ENCODE measurements at regions not wholly inside any gene's neighbourhood (a gene's known extent, or its start where the extent isn't known, plus 50 kb on each side); places are given as distances from the start of the nearest gene placed in this dataset.

DNA sequence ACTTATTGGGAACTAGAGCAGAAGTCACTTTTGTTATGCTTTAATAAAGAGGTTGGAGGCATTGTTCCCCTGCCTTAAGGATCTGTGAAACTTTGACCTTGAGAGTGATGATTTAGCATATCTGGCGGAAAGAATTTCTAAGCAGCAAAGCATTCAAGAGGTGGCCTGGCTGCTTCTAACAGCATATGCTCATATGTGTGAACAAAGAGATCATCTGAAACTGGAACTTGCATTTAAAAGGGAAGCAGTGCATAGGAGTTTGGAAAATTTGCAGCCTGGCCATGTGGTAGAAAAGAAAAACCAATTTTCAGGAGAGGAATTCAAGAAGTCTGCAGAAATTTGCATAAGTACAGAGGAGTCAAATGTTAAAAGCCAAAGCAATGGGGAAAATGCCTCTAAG lies 56.4 kb upstream of the GOLIM4 start:
- TF ChIP-seq POLR2A (IDR thresholded peaks at IDR 0.05) (no peak), CTCF (IDR thresholded peaks at IDR 0.05) (no peak)
- intact Hi-C loops (cut with DNase I; ENCODE audit: low total_unique reads): no loop called here
- no peak for DNase-seq (ENCODE audit: low spot score in 2 of 2)
- WGBS, 2 donors: 100% methylated on average over 1 of the region's 1 CpG
- no peak overlapping the region for H3K4me3 ChIP-seq (ENCODE audit: low read depth, poor library complexity, severe bottlenecking)

MicroRNAs encoded in the stretch of these regions (microRNA counts, 767-probe panel; counts per million panel counts)
- microRNA hsa-miR-551b-3p: 0 to 358 counts per million in 2 donors

Small RNA genes lying in the stretch of these regions (microRNA-seq; reads per million reads assigned to microRNA genes)
- 0 reads per million in 2 donors for gene MIR551B (ENCODE audit: borderline number of aligned reads in 1 of 2, borderline replicate concordance in 2 of 2)
